SK-N-SH (cell line): ENCODE measurements at regions not wholly inside any gene's neighbourhood (a gene's known extent, or its start where the extent isn't known, plus 50 kb on each side); places are given as distances from the start of the nearest gene placed in this dataset.

Experiments used
- CHD2 ChIP-seq: fragments of 150-350 bp; IDR thresholded peaks from 2 replicates; pipeline ENCODE4 v1.6.1; 2018; ENCODE audit warnings: low read length; ENCODE audit not compliant: partially characterized antibody
- CTCF ChIP-seq: fragments of 200-600 bp; sonication (generic); IDR thresholded peaks from 2 replicates; pipeline ENCODE4 v1.6.1; 2017; ENCODE audit warnings: antibody characterized with exemption, mild to moderate bottlenecking, moderate library complexity
- ELF1 ChIP-seq: IDR thresholded peaks from 2 replicates; pipeline ENCODE4 v1.4.0; 2012
- MAX ChIP-seq: IDR thresholded peaks from 2 replicates; pipeline ENCODE4 v1.4.0; 2012; ENCODE audit warnings: low read depth
- NFIC ChIP-seq: IDR thresholded peaks from 2 replicates; pipeline ENCODE4 v1.4.0; 2012; ENCODE audit warnings: borderline replicate concordance
- POLR2AphosphoS5 ChIP-seq: IDR thresholded peaks from 2 replicates; pipeline ENCODE4 v1.6.1; 2012; ENCODE audit warnings: low read depth, low read length
- RFX5 ChIP-seq: IDR thresholded peaks from 2 replicates; pipeline ENCODE4 v1.6.1; 2012; ENCODE audit warnings: mild to moderate bottlenecking, improper control_type of control experiment, low read length
- SIN3A ChIP-seq: IDR thresholded peaks from 2 replicates; pipeline ENCODE4 v1.6.1; 2012; ENCODE audit warnings: low read depth, mild to moderate bottlenecking, low read length, moderate library complexity, borderline replicate concordance
- TCF12 ChIP-seq: IDR thresholded peaks from 2 replicates; pipeline ENCODE4 v1.4.0; 2012
- ZBTB33 ChIP-seq: IDR thresholded peaks from 2 replicates; pipeline ENCODE4 v1.4.0; 2012; ENCODE audit warnings: low read depth, borderline replicate concordance

- TF ChIP-seq MAX (no peak), SIN3A (no peak), CHD2 (no peak), POLR2AphosphoS5 (no peak), CTCF (no peak), ZBTB33 (no peak), RFX5 (no peak), ELF1 (no peak), NFIC (no peak), TCF12 (no peak)
These were observed 140.8 kb upstream of the ZNF608 start for GRCh38 chr5:124887223-124887622.
